GM23338 (cell line): ENCODE measurements at regions not wholly inside any gene's neighbourhood (a gene's known extent, or its start where the extent isn't known, plus 50 kb on each side); places are given as distances from the start of the nearest gene placed in this dataset.

Source experiments
- ATAC-seq: fragments of 200-7000 bp; cut with Tn5 transposase; 3 replicates; pipeline ENCODE4 v1.9.1; 2020
- DNase-seq: peaks from one replicate; pipeline ENCODE4 v3.0.0-alpha.2; 2015; ENCODE audit warnings: low spot score
- H2AFZ ChIP-seq: fragments of 200-600 bp; sonication (generic); 2 replicates; pipeline ENCODE4 v1.8.0; 2016; ENCODE audit warnings: antibody characterized with exemption, mild to moderate bottlenecking, moderate library complexity
- H3F3A ChIP-seq: fragments of 200-600 bp; sonication (generic); replicated peaks from 2 replicates; pipeline ENCODE4 v1.8.0; 2017; ENCODE audit warnings: antibody characterized with exemption, mixed run types, low read depth
- H3K27ac ChIP-seq: fragments of 200-600 bp; sonication (generic); 2 replicates; pipeline ENCODE4 v1.6.1; 2016; ENCODE audit warnings: low read depth
- H3K27me3 ChIP-seq: fragments of 200-600 bp; sonication (generic); 2 replicates; pipeline ENCODE4 v1.8.0; 2016; ENCODE audit warnings: mild to moderate bottlenecking, mixed run types, moderate library complexity; ENCODE audit not compliant: insufficient read depth
- H3K36me3 ChIP-seq: fragments of 200-600 bp; sonication (generic); 2 replicates; pipeline ENCODE4 v1.8.0; 2016; ENCODE audit warnings: mild to moderate bottlenecking; ENCODE audit not compliant: insufficient read depth
- H3K4me1 ChIP-seq: fragments of 200-600 bp; sonication (generic); 2 replicates; pipeline ENCODE4 v1.8.0; 2016; ENCODE audit warnings: mild to moderate bottlenecking, moderate library complexity; ENCODE audit not compliant: insufficient read depth
- H3K4me2 ChIP-seq: fragments of 200-600 bp; sonication (generic); 2 replicates; pipeline ENCODE4 v1.7.1; 2017; ENCODE audit warnings: mixed run types
- H3K4me3 ChIP-seq: fragments of 200-600 bp; sonication (generic); 2 replicates; pipeline ENCODE4 v1.6.1; 2016; ENCODE audit warnings: mixed run types
- H3K79me2 ChIP-seq: fragments of 200-600 bp; sonication (generic); replicated peaks from 2 replicates; pipeline ENCODE4 v1.8.0; 2017; ENCODE audit warnings: mild to moderate bottlenecking; ENCODE audit not compliant: insufficient read depth
- H3K9me2 ChIP-seq: fragments of 200-600 bp; sonication (generic); 2 replicates; pipeline ENCODE4 v1.8.0; 2017; ENCODE audit not compliant: insufficient read depth
- H4K20me1 ChIP-seq: fragments of 200-600 bp; sonication (generic); replicated peaks from 2 replicates; pipeline ENCODE4 v1.8.0; 2017; ENCODE audit warnings: mild to moderate bottlenecking; ENCODE audit not compliant: insufficient read depth
- H3K27ac Mint-ChIP-seq: 2 replicates; pipeline ENCODE4 v1.8.0; 2020; ENCODE audit warnings: inconsistent platforms, mild to moderate bottlenecking, moderate library complexity, mixed read lengths
- H3K27me3 Mint-ChIP-seq: 3 replicates; pipeline ENCODE4 v1.8.0; 2022; ENCODE audit warnings: low read depth, mild to moderate bottlenecking, moderate library complexity, mixed read lengths, inconsistent platforms; ENCODE audit not compliant: insufficient read depth, poor library complexity
- H3K36me3 Mint-ChIP-seq: 3 replicates; pipeline ENCODE4 v1.8.0; 2021; ENCODE audit warnings: low read depth, mild to moderate bottlenecking, inconsistent platforms, moderate library complexity, mixed read lengths
- H3K4me1 Mint-ChIP-seq: 3 replicates; pipeline ENCODE4 v1.8.0; 2020; ENCODE audit warnings: mild to moderate bottlenecking, inconsistent platforms, mixed read lengths
- H3K4me3 Mint-ChIP-seq: 3 replicates; pipeline ENCODE4 v1.8.0; 2021; ENCODE audit warnings: moderate library complexity, mild to moderate bottlenecking, inconsistent platforms, mixed read lengths
- H3K9me3 Mint-ChIP-seq: 3 replicates; pipeline ENCODE4 v1.8.0; 2020; ENCODE audit warnings: moderate library complexity, mild to moderate bottlenecking, inconsistent platforms, mixed read lengths
- ETS1 ChIP-seq: IDR thresholded peaks from 2 replicates; pipeline ENCODE4 v1.6.1; 2016; ENCODE audit warnings: antibody characterized with exemption
- NANOG ChIP-seq: IDR thresholded peaks from 2 replicates; pipeline ENCODE4 v1.6.1; 2016; ENCODE audit warnings: antibody characterized with exemption, borderline replicate concordance
- POLR2AphosphoS5 ChIP-seq: IDR thresholded peaks from 2 replicates; pipeline ENCODE4 v1.6.1; 2016; ENCODE audit warnings: antibody characterized with exemption, low read depth
- TF ChIP-seq, protein P1 (sequence below): fragments of 250-450 bp; sonication (Bioruptor Pico); IDR thresholded peaks from 2 replicates; pipeline ENCODE4 v1.5.0; 2020; ENCODE audit warnings: mild to moderate bottlenecking, moderate library complexity
- TF ChIP-seq, protein P2 (sequence below): IDR thresholded peaks from one replicate; pipeline ENCODE4 v1.6.1; 2018; ENCODE audit warnings: antibody characterized with exemption; ENCODE audit not compliant: unreplicated experiment

GRCh38 chr3:41018855-41019254 is 180.4 kb upstream of the CTNNB1 start (continued):
- TF ChIP-seq, protein P1, sequence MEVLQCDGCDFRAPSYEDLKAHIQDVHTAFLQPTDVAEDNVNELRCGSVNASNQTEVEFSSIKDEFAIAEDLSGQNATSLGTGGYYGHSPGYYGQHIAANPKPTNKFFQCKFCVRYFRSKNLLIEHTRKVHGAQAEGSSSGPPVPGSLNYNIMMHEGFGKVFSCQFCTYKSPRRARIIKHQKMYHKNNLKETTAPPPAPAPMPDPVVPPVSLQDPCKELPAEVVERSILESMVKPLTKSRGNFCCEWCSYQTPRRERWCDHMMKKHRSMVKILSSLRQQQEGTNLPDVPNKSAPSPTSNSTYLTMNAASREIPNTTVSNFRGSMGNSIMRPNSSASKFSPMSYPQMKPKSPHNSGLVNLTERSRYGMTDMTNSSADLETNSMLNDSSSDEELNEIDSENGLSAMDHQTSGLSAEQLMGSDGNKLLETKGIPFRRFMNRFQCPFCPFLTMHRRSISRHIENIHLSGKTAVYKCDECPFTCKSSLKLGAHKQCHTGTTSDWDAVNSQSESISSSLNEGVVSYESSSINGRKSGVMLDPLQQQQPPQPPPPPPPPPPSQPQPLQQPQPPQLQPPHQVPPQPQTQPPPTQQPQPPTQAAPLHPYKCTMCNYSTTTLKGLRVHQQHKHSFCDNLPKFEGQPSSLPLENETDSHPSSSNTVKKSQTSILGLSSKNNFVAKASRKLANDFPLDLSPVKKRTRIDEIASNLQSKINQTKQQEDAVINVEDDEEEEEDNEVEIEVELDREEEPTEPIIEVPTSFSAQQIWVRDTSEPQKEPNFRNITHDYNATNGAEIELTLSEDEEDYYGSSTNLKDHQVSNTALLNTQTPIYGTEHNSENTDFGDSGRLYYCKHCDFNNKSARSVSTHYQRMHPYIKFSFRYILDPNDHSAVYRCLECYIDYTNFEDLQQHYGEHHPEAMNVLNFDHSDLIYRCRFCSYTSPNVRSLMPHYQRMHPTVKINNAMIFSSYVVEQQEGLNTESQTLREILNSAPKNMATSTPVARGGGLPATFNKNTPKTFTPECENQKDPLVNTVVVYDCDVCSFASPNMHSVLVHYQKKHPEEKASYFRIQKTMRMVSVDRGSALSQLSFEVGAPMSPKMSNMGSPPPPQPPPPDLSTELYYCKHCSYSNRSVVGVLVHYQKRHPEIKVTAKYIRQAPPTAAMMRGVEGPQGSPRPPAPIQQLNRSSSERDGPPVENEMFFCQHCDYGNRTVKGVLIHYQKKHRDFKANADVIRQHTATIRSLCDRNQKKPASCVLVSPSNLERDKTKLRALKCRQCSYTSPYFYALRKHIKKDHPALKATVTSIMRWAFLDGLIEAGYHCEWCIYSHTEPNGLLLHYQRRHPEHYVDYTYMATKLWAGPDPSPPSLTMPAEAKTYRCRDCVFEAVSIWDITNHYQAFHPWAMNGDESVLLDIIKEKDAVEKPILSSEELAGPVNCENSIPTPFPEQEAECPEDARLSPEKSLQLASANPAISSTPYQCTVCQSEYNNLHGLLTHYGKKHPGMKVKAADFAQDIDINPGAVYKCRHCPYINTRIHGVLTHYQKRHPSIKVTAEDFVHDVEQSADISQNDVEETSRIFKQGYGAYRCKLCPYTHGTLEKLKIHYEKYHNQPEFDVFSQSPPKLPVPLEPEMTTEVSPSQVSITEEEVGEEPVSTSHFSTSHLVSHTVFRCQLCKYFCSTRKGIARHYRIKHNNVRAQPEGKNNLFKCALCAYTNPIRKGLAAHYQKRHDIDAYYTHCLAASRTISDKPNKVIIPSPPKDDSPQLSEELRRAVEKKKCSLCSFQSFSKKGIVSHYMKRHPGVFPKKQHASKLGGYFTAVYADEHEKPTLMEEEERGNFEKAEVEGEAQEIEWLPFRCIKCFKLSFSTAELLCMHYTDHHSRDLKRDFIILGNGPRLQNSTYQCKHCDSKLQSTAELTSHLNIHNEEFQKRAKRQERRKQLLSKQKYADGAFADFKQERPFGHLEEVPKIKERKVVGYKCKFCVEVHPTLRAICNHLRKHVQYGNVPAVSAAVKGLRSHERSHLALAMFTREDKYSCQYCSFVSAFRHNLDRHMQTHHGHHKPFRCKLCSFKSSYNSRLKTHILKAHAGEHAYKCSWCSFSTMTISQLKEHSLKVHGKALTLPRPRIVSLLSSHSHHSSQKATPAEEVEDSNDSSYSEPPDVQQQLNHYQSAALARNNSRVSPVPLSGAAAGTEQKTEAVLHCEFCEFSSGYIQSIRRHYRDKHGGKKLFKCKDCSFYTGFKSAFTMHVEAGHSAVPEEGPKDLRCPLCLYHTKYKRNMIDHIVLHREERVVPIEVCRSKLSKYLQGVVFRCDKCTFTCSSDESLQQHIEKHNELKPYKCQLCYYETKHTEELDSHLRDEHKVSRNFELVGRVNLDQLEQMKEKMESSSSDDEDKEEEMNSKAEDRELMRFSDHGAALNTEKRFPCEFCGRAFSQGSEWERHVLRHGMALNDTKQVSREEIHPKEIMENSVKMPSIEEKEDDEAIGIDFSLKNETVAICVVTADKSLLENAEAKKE = no peak
- TF ChIP-seq, protein P2, sequence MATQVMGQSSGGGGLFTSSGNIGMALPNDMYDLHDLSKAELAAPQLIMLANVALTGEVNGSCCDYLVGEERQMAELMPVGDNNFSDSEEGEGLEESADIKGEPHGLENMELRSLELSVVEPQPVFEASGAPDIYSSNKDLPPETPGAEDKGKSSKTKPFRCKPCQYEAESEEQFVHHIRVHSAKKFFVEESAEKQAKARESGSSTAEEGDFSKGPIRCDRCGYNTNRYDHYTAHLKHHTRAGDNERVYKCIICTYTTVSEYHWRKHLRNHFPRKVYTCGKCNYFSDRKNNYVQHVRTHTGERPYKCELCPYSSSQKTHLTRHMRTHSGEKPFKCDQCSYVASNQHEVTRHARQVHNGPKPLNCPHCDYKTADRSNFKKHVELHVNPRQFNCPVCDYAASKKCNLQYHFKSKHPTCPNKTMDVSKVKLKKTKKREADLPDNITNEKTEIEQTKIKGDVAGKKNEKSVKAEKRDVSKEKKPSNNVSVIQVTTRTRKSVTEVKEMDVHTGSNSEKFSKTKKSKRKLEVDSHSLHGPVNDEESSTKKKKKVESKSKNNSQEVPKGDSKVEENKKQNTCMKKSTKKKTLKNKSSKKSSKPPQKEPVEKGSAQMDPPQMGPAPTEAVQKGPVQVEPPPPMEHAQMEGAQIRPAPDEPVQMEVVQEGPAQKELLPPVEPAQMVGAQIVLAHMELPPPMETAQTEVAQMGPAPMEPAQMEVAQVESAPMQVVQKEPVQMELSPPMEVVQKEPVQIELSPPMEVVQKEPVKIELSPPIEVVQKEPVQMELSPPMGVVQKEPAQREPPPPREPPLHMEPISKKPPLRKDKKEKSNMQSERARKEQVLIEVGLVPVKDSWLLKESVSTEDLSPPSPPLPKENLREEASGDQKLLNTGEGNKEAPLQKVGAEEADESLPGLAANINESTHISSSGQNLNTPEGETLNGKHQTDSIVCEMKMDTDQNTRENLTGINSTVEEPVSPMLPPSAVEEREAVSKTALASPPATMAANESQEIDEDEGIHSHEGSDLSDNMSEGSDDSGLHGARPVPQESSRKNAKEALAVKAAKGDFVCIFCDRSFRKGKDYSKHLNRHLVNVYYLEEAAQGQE = no peak
- TF ChIP-seq NANOG = no peak

DNA sequence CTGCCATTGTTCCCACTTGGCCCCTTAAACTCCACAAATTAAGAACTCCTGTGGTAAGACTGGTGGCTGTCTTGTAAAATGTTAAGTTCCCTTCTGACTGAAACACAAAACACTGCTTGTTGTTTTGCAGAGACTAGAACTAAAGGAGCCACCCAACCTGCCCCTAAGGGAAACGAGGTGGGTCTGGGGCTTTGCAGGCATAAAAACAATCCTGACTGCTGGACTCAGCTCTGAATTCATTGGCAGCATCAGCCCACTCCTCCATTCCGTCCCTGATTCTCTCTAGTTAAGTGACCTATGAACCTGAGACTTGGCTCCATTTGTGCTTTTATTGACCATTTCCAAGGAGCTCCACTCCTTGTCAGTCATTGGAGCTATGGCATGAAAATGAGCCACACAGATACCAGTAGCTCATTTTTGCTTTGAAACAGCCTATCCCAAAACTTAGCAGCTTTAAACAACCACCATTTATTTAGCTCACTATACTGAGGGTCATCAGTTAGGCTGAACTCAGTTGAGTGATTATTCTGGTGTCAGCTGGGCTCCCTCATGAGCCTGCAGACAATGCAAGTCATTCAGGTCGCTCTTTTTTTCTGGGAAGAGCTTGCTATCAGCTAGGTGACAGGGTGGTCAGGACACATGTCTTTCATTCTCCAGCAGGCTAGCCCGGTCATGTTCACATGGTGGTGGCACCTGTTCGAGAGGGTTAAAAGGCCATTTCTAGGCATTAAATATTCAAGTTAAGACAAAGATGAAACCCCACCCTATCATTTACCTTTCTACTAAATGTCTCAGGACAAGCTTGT is 175.1 kb upstream of the CTNNB1 start:
- Histone ChIP-seq H3K79me2 (no peaks in the 10 kb centered on the region), H3K9me2 (no peaks in the 10 kb centered on the region), H3K4me3 (no peak overlapping the region), H4K20me1 (no peaks in the 10 kb centered on the region), H3K27ac (no peak overlapping the region), H3K4me2 (no peak overlapping the region), H3F3A (no peaks in the 10 kb centered on the region), H3K27me3 (no peaks in the 10 kb centered on the region), H3K4me1 (no peaks in the 10 kb centered on the region), H2AFZ (peak overlapping the region; percentile 64; the same call in 1 of the 2 replicates), H3K36me3 (no peaks in the 10 kb centered on the region)
- H3K4me1 Mint-ChIP-seq = no peaks in the 10 kb centered on the region; the same call in 2 of the 3 replicates
- ATAC-seq (no peak), DNase-seq (no peak)
- no peak overlapping the region for H3K4me3 Mint-ChIP-seq
- no peaks in the 10 kb centered on the region for H3K36me3 Mint-ChIP-seq
- H3K27ac Mint-ChIP-seq = no peak overlapping the region
- no peaks in the 10 kb centered on the region for H3K9me3 Mint-ChIP-seq
- H3K27me3 Mint-ChIP-seq = peaks cover 3% of the 10 kb centered on the region
- no peak for TF ChIP-seq POLR2AphosphoS5
- TF ChIP-seq NANOG = no peak
- TF ChIP-seq, protein P2 = no peak
- no peak for TF ChIP-seq ETS1
